BLaER1 (cell line): ENCODE measurements at regions not wholly inside any gene's neighbourhood (a gene's known extent, or its start where the extent isn't known, plus 50 kb on each side); places are given as distances from the start of the nearest gene placed in this dataset.
"Not testable (repeated sequence)": the region's sequence is repeated elsewhere in the genome, so short reads cannot be mapped to it uniquely, and the experiment has no call there.

Experiments
- H3K27ac ChIP-seq: shearing (Covaris generic); formaldehyde crosslinking; 2 replicates; pipeline ENCODE4 v1.8.1; 2022
- H3K27me3 ChIP-seq: shearing (Covaris generic); formaldehyde crosslinking; 2 replicates; pipeline ENCODE4 v1.8.1; 2022
- H3K36me3 ChIP-seq: shearing (Covaris generic); formaldehyde crosslinking; 2 replicates; pipeline ENCODE4 v1.8.1; 2022
- H3K4me1 ChIP-seq: shearing (Covaris generic); formaldehyde crosslinking; 2 replicates; pipeline ENCODE4 v1.8.1; 2022
- H3K4me2 ChIP-seq: shearing (Covaris generic); formaldehyde crosslinking; 2 replicates; pipeline ENCODE4 v1.8.1; 2022
- H3K4me3 ChIP-seq: shearing (Covaris generic); formaldehyde crosslinking; 2 replicates; pipeline ENCODE4 v1.8.1; 2022
- H3K9ac ChIP-seq: shearing (Covaris generic); formaldehyde crosslinking; 2 replicates; pipeline ENCODE4 v1.8.1; 2022
- H3K9me3 ChIP-seq: shearing (Covaris generic); formaldehyde crosslinking; 2 replicates; pipeline ENCODE4 v1.8.1; 2022
- H4K20me1 ChIP-seq: shearing (Covaris generic); formaldehyde crosslinking; 2 replicates; pipeline ENCODE4 v1.8.1; 2022
- Cebpa-rat ChIP-seq: shearing (Covaris generic); IDR thresholded peaks from 2 replicates; pipeline ENCODE4 v1.8.1; 2022

DNA sequence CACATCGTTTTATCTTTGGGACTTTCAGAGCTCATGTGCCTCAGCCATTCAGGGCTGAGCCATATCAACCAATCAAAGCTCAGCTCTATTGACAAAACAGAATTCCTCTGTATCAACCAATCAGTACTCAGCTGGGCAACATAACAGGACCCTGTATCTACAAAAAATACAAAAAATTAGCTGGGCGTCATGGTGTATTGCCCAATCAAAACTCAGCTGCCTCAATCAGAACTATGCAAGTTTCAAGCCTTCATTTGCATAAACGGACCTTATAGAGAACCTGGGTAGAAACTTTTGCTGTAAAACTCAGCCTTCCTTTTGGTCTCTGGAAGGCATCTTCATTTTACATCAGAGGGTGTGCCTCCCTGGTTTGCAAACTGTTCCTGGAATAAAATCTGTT is 77.1 kb downstream of the ZNF467 start:
- H3K9me3 ChIP-seq: peaks cover 51% of the 10 kb centered on the region
- TF ChIP-seq Cebpa-rat: no peak
- no peaks in the 10 kb centered on the region for H4K20me1 ChIP-seq
- no peak overlapping the region for H3K9ac ChIP-seq
- no peak overlapping the region for H3K27ac ChIP-seq
- H3K27me3 ChIP-seq: no peaks in the 10 kb centered on the region
- H3K36me3 ChIP-seq: no peaks in the 10 kb centered on the region
- no peak overlapping the region for H3K4me3 ChIP-seq
- H3K4me2 ChIP-seq: no peak overlapping the region
- no peaks in the 10 kb centered on the region for H3K4me1 ChIP-seq

DNA sequence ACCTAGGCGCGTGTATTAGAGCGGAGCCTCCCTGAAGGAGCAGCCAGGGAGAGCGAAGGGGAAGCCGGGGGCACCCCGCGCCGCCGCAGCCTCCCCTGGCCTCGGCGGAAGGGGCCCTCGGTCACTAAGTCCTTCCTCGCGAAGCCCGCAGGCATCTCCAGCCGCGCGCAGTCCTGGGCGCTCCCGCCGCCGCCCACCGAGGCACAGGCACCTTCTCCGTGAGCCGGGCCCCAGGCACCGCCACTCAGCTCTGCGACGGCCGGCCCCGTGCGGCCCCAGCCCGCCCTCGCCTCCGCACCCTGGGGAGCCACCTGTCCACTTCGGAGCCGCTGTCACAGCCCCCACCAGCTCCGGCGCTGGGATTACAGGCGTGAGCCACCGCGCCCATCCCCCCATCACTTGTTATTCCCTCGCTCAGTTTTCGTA is 80.8 kb downstream of the ZNF467 start:
- no peak overlapping the region for H3K9ac ChIP-seq
- TF ChIP-seq Cebpa-rat: no peak

DNA sequence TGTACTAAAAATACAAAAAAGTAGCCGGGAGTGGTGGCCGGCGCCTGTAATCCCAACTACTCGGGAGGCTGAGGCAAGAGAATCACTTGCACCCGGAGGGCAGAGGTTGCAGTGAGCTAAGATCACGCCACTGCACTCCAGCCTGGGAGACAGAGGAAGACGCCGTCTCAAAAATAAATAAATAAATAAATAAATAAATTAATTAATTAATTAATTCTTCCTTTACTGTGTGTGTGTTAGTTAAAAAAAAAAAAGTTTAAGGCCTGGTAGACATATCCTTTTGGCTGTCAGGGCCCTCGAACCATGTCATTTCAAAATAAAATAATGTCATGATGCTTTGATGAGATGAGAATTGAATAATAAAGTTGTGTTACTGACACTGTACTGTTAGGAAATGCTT is 81.3 kb downstream of the ZNF467 start:
- H4K20me1 ChIP-seq: no peaks in the 10 kb centered on the region
- no peak overlapping the region for H3K4me3 ChIP-seq
- H3K4me1 ChIP-seq: no peaks in the 10 kb centered on the region
- H3K9me3 ChIP-seq: peaks cover 27% of the 10 kb centered on the region
- no peaks in the 10 kb centered on the region; the same call in 1 of the 2 replicates for H3K27me3 ChIP-seq
- TF ChIP-seq Cebpa-rat: no peak
- no peaks in the 10 kb centered on the region for H3K36me3 ChIP-seq
- H3K27ac ChIP-seq: no peak overlapping the region
- no peak overlapping the region for H3K9ac ChIP-seq
- H3K4me2 ChIP-seq: no peak overlapping the region

More for the DNA sequence above, 80.8 kb downstream of the ZNF467 start:
- Histone ChIP-seq H3K4me1 (no peaks in the 10 kb centered on the region), H3K4me2 (no peak overlapping the region), H3K27me3 (no peaks in the 10 kb centered on the region; the same call in 1 of the 2 replicates), H3K4me3 (no peak overlapping the region), H3K36me3 (no peaks in the 10 kb centered on the region), H4K20me1 (no peaks in the 10 kb centered on the region), H3K9me3 (peaks cover 32% of the 10 kb centered on the region), H3K27ac (no peak overlapping the region)

DNA sequence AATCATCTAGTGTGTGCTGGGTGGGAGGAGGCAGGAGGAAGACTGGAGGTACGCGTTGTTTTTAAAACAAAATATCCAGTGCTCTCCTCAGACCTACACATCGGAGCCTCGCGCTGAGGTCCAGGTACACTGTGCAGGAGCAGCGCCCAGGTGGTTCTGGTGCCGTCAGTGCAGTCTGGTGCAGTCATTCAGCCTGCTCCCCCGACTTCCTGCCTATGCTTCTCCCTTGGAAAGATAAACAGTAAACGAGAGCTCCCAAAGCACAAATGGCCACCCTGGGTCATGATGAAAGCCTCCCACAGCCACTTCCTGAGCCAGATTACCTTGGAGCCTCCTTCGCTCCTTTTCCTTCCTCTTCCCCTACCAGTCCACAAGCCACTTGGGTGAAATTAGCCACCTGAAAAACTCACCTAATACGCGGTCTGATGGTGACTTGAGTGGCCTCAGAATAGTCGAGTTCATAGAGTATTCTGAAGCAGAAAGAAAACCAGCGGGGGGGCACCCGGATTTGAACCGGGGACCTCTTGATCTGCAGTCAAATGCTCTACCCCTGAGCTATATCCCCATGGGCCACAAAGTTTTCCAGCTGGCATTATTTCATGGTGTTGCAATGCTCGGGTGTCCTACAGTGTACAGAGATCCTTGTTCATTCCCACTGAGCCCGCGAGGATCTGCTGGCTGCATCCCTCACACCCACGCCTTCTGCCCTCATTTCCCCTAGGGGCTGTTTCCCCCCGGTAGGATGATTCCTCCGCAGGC is 82.5 kb downstream of the ZNF467 start:
- H3K4me3 ChIP-seq: no peak overlapping the region
- no peak overlapping the region for H3K9ac ChIP-seq
- peaks cover 20% of the 10 kb centered on the region; the same call in 1 of the 2 replicates for H3K9me3 ChIP-seq
- H3K27me3 ChIP-seq: no peaks in the 10 kb centered on the region; the same call in 1 of the 2 replicates
- H3K4me2 ChIP-seq: no peak overlapping the region
- H3K27ac ChIP-seq: no peak overlapping the region
- no peaks in the 10 kb centered on the region for H3K4me1 ChIP-seq
- H4K20me1 ChIP-seq: no peaks in the 10 kb centered on the region
- no peak for TF ChIP-seq Cebpa-rat
- no peaks in the 10 kb centered on the region for H3K36me3 ChIP-seq

DNA sequence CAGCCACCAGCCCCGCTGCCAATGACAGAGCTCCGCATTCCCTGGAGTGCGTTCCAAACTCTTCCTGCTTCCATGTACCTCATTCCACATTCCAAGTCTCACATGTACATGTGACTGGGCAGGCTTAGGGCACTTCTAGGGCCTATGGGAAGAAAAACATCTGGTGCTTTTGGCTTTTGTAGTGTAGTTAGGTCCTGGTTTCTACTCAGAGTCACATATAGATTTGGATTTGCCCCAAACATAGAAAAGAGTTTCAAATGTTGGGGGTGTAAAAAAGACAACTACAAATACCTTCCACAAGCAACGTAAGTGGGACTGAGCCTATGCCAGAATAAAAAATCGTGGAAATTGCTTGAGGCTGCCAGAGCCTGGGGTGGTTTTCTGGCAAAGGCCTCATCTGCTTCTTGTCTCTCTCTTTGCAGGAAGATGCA is 84.1 kb downstream of the ZNF467 start:
- Histone ChIP-seq H3K4me3 (no peak overlapping the region), H3K4me1 (no peaks in the 10 kb centered on the region), H4K20me1 (no peaks in the 10 kb centered on the region), H3K27me3 (no peaks in the 10 kb centered on the region; the same call in 1 of the 2 replicates), H3K27ac (no peak overlapping the region), H3K9ac (no peak overlapping the region), H3K9me3 (peaks cover 18% of the 10 kb centered on the region; the same call in 1 of the 2 replicates), H3K4me2 (no peak overlapping the region), H3K36me3 (no peaks in the 10 kb centered on the region)
- TF ChIP-seq Cebpa-rat: no peak

DNA sequence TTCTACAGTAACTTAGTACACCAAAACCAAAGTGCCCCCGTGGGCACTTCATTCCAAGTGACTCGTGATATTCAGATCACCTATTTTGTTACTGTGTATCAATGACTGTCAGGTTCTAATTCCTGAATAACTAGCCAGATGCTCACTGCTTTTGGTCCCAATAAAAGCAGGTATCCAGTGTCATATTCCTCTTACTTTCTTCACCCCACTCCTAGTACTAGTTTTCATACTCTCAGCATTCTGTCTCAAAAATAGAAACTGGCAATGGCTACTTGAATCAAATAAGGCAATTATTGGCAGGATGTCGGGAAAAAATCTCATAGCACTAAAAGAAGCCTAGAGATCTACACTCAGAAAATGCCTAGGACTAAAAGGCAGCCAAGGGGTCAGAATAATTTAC is 84.6 kb downstream of the ZNF467 start:
- H4K20me1 ChIP-seq: no peaks in the 10 kb centered on the region
- no peak overlapping the region for H3K4me2 ChIP-seq
- no peak overlapping the region for H3K27ac ChIP-seq
- H3K27me3 ChIP-seq: no peaks in the 10 kb centered on the region; the same call in 1 of the 2 replicates
- H3K9ac ChIP-seq: no peak overlapping the region
- H3K9me3 ChIP-seq: peaks cover 18% of the 10 kb centered on the region; the same call in 1 of the 2 replicates
- H3K36me3 ChIP-seq: no peaks in the 10 kb centered on the region
- no peaks in the 10 kb centered on the region for H3K4me1 ChIP-seq
- TF ChIP-seq Cebpa-rat: no peak
- H3K4me3 ChIP-seq: no peak overlapping the region

DNA sequence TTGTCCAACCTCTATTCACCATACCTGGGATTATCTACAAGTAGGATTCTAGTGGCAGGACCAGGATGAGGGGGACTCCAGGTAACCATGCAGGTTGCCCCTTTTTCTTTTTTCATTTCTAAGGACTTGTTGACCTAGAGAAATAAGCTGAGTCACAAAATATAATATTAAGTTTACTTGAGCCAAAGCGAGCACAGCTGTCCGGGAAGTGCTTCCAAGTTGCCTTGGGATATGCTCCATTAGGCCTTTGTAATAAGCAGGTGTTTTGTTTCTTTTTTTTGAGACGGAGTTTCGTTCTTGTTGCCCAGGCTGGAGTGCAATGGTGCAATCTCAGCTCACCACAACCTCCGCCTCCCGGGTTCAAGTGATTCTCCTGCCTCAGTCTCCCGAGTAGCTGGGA is 85.6 kb downstream of the ZNF467 start:
- not testable (repeated sequence) for H3K27ac ChIP-seq, H3K9ac ChIP-seq, H3K27me3 ChIP-seq, H3K4me2 ChIP-seq, H3K4me1 ChIP-seq, H4K20me1 ChIP-seq, H3K36me3 ChIP-seq, H3K4me3 ChIP-seq
- H3K9me3 ChIP-seq: peaks cover 17% of the 10 kb centered on the region; the same call in 1 of the 2 replicates

DNA sequence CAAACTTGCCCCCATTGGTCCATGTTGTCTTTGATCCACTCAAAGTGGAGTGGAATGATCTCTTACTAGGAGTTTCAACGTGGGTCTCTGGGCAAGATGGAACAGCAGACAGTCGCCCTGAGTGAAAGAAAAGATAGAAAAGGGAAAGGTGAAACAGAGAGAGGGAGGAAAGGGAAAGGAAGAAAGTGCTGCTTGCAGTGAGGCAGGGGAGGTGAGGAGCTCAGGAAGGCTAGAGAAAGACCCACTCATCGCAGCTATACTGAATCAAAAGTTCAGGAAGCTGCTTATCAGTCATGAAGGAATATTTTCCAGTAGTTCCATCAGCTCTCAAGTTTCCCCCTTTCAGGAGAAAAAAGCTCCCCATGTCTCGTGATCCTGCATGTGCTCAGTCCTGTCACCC is 86.9 kb downstream of the ZNF467 start:
- no peak overlapping the region for H3K27ac ChIP-seq

DNA sequence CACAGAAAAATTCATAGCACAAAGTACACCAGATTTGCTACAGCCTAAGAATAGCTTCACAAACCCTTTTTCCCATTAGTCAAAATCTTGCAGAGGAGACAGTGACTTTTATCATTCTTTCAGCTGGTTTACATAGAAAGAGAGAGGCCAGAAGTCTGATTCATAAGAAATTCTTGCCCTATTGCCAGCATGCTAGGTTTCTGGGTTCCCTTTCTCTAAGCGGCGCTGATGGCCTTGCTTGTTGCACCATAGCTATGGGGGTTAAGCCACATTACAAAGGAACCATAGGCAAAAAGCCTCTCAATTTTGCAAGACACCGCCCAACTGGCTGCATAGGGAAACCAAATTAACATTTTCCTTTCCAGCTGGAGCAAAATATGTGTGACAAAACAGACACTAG is 87.4 kb downstream of the ZNF467 start:
- H3K4me2 ChIP-seq: no peak overlapping the region
- peaks cover 16% of the 10 kb centered on the region; the same call in 1 of the 2 replicates for H3K9me3 ChIP-seq
- H3K27me3 ChIP-seq: no peaks in the 10 kb centered on the region; the same call in 1 of the 2 replicates
- no peaks in the 10 kb centered on the region for H4K20me1 ChIP-seq
- H3K4me1 ChIP-seq: peaks cover 5% of the 10 kb centered on the region; the same call in 1 of the 2 replicates
- no peak overlapping the region for H3K27ac ChIP-seq
- no peaks in the 10 kb centered on the region for H3K36me3 ChIP-seq
- H3K4me3 ChIP-seq: no peak overlapping the region
- no peak overlapping the region for H3K9ac ChIP-seq
- no peak for TF ChIP-seq Cebpa-rat

More for the DNA sequence above, 86.9 kb downstream of the ZNF467 start:
- no peak overlapping the region for H3K4me3 ChIP-seq
- H3K4me2 ChIP-seq: no peak overlapping the region
- H4K20me1 ChIP-seq: no peaks in the 10 kb centered on the region
- peaks cover 12% of the 10 kb centered on the region; the same call in 1 of the 2 replicates for H3K9me3 ChIP-seq
- no peaks in the 10 kb centered on the region; the same call in 1 of the 2 replicates for H3K27me3 ChIP-seq
- H3K9ac ChIP-seq: no peak overlapping the region
- H3K4me1 ChIP-seq: peaks cover 5% of the 10 kb centered on the region; the same call in 1 of the 2 replicates
- TF ChIP-seq Cebpa-rat: no peak
- no peaks in the 10 kb centered on the region for H3K36me3 ChIP-seq

DNA sequence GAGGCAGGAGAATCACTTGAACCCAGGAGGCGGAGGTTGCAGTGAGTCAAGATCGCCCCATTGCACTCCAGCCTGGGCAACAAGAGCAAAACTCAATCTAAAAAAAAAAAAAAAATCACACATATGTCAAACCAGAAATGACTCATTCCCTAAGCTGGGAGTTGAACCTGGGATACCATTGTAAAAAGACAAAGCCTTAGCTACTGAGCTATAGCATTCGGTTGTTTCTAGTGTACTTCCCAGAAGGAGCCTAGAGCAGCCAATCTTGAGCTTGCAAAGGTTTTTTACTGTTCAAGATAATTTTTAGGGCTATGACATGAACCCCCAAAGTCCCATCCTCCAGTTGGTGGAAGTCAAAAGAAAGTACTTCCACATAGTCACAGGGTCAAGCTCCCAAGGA is 87.9 kb downstream of the ZNF467 start:
- H3K4me2 ChIP-seq: no peak overlapping the region
- H3K36me3 ChIP-seq: no peaks in the 10 kb centered on the region
- H3K4me3 ChIP-seq: no peak overlapping the region
- no peaks in the 10 kb centered on the region for H3K27me3 ChIP-seq
- H3K9me3 ChIP-seq: peaks cover 19% of the 10 kb centered on the region; the same call in 1 of the 2 replicates
- H3K9ac ChIP-seq: no peak overlapping the region
- no peak overlapping the region for H3K27ac ChIP-seq
- TF ChIP-seq Cebpa-rat: no peak
- H4K20me1 ChIP-seq: no peaks in the 10 kb centered on the region
- peaks cover 5% of the 10 kb centered on the region; the same call in 1 of the 2 replicates for H3K4me1 ChIP-seq
